BJ (cell line): ENCODE measurements at regions not wholly inside any gene's neighbourhood (a gene's known extent, or its start where the extent isn't known, plus 50 kb on each side); places are given as distances from the start of the nearest gene placed in this dataset.

Source experiments
- CTCF ChIA-PET: fragments of 350-600 bp; formaldehyde crosslinking; extraction: SDS; loops from one replicate; lab custom pipeline; 2021; ENCODE audit warnings: antibody characterized with exemption, inconsistent platforms; lab: Yijun Ruan, JAX
- POLR2A ChIA-PET: fragments of 300-600 bp; sonication (Branson Sonifier 250); formaldehyde crosslinking; extraction: SDS; loops from one replicate; lab custom pipeline; 2021; ENCODE audit warnings: antibody characterized with exemption; lab: Charles Lee
- DNase-seq: peaks from one replicate; pipeline ENCODE4 v3.0.0-alpha.2; 2011; ENCODE audit warnings: low read depth
- H3K27me3 ChIP-seq: 2 replicates; pipeline ENCODE4 v1.6.0; 2011; ENCODE audit warnings: low read length; ENCODE audit not compliant: control insufficient read depth, insufficient read depth
- H3K36me3 ChIP-seq: 2 replicates; pipeline ENCODE4 v1.5.1; 2011; ENCODE audit warnings: low read length; ENCODE audit not compliant: control insufficient read depth, insufficient read depth
- H3K4me3 ChIP-seq: 2 replicates; pipeline ENCODE4 v1.5.1; 2011; ENCODE audit warnings: low read depth, mild to moderate bottlenecking, control low read depth, low read length
- CTCF ChIP-seq: IDR thresholded peaks from 2 replicates; pipeline ENCODE4 v1.5.1; 2011; ENCODE audit warnings: low read depth, mild to moderate bottlenecking, control low read depth, inconsistent platforms, low read length, moderate library complexity; ENCODE audit not compliant: insufficient read depth

GRCh38 chr3:124172283-124172682, 180.4 kb upstream of the ROPN1 start:
- DNase-seq, result no peak
- Histone ChIP-seq H3K27me3 (no peaks in the 10 kb centered on the region), H3K4me3 (no peak overlapping the region), H3K36me3 (no peaks in the 10 kb centered on the region)
- no peak for TF ChIP-seq CTCF
- POLR2A ChIA-PET, result no interaction called here
- CTCF ChIA-PET, result no interaction called here

- DNase-seq, result no peak
These were observed 180.9 kb upstream of the ROPN1 start for GRCh38 chr3:124172816-124173215.

GRCh38 chr3:124174476-124174875, 182.6 kb upstream of the ROPN1 start:
- DNase-seq, result no peak
- no peaks in the 10 kb centered on the region for H3K27me3 ChIP-seq
- TF ChIP-seq CTCF, result no peak
- no peaks in the 10 kb centered on the region for H3K36me3 ChIP-seq
- no peak overlapping the region for H3K4me3 ChIP-seq
- ChIA-PET CTCF (interaction anchor here (0.9 kb wide), 1 partner anchor 10 kb away, joined by 4 read pairs; no protein-coding TSS in a partner anchor), POLR2A (no interaction called here)

More at GRCh38 chr3:124172816-124173215, 180.9 kb upstream of the ROPN1 start:
- Histone ChIP-seq H3K27me3 (no peaks in the 10 kb centered on the region), H3K4me3 (no peak overlapping the region), H3K36me3 (no peaks in the 10 kb centered on the region)
- ChIA-PET POLR2A (no interaction called here), CTCF (no interaction called here)
- TF ChIP-seq CTCF, result no peak

- H3K27me3 ChIP-seq, result no peaks in the 10 kb centered on the region
- TF ChIP-seq CTCF, result no peak
- ChIA-PET CTCF (interaction anchor here (0.9 kb wide), 1 partner anchor 10 kb away, joined by 4 read pairs; no protein-coding TSS in a partner anchor), POLR2A (no interaction called here)
- H3K36me3 ChIP-seq, result no peaks in the 10 kb centered on the region
- no peak for DNase-seq
- no peak overlapping the region for H3K4me3 ChIP-seq
These were observed 183.3 kb upstream of the ROPN1 start for GRCh38 chr3:124174910-124175874.

GRCh38 chr3:124177071-124177470, 185.1 kb upstream of the ROPN1 start:
- ChIA-PET CTCF (no interaction called here), POLR2A (no interaction called here)
- no peak for TF ChIP-seq CTCF

More at GRCh38 chr3:124177071-124177470, 185.1 kb upstream of the ROPN1 start:
- Histone ChIP-seq H3K4me3 (no peak overlapping the region), H3K27me3 (no peaks in the 10 kb centered on the region), H3K36me3 (no peaks in the 10 kb centered on the region)
- DNase-seq, result no peak
